G401.6 (cell line): ENCODE measurements at regions not wholly inside any gene's neighbourhood (a gene's known extent, or its start where the extent isn't known, plus 50 kb on each side); places are given as distances from the start of the nearest gene placed in this dataset.

Experiments used
- FAIRE-seq: peaks from 2 replicates; lab custom pipeline; 2012; peaks lifted over from hg19 to GRCh38; lab: Jason Lieb, UNC

DNA sequence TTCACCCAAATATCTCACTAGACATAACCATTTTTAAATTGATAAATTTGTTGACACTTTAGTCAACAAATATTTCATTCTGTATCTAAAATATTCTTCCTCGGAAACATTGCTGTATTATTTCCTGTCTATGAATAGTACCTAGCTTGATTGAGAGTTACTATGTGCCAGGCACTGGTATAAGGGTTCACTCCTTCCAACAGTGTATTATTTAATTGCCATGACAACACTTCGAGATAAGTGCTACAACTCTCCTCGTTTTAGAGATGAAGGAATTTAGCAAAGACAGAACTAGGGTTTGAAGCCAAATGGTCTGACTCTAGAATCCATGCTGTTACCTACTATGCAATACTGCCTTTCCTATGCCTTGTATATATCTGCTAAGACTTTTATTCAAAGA is 287.2 kb downstream of the YTHDC2 start:
- FAIRE-seq: no peak

DNA sequence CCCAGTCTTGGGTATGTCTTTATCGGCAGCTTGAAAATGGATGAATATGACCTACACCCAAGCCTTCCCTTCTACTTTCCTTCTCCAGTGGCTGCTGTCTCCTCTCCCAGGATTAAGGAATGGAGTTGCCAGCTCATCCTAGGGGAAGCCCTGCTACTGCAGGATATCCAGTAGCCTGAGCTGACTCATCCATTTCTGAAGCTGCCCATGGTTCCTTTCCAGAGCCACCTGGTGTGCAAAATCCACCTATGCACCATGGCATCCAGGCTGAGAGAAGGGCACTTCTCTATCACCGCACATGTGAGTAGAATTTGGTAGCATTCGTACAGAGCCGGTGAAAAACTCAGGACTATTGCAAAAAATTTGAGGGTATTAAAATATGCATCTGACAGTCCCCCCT is 290.8 kb downstream of the YTHDC2 start:
- FAIRE-seq: no peak

DNA sequence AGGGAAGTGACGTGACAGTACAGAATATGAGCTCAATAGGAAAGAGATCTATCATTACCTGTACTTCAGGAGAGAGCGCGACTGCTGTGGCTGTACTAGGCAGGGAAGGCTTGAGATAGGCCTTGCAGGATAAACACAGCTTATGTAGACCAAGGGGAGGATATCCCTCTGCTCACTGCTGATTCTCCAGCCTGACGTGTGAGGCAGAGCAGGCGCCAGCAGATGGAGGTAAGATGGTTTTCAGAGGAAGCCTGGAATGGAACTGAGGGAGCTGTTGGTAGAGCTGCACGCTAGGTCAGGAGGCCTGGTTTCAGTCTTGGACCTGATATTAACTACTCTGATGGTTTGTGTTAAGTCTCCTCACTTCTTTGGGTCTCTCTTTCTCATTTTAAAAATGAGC is 291.4 kb downstream of the YTHDC2 start:
- no peak for FAIRE-seq

DNA sequence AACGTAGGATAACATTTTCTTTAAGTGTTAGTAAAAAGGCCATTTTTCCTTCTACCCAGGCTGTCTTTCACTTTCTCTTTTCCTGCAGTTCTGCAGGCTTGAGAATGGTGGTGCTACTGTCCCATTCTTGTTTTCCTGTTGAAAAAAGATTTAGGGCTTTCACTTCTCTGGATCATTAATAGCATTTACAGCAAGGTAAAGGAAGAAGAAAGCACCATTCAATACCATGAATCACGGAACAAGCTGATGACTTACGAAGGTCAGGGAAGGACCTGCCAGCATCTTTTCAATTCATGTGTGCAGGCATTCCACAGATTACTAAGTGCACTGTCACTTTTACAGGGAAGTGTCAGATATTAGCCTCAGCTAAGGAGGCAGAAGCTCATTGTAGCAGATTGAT is 292.8 kb downstream of the YTHDC2 start:
- no peak for FAIRE-seq

DNA sequence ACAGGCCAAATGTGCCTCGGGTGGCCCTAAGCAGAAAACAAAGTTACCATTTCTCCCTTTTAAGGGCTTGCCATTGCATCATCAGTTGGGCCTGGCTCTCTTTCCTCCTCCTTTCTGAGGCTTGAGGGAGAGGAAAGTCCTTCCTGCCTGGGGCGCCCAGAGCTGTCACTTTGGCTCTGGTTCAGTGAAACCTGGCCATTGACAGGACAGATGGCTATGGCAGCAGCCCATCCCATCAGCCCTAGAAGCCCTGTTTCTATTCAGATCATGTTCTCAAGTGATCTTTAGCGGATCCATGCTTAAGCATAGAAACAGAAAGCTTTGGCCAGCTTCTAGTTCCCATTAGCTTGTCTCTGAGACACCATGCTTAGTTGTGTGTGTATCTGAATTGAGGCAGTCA is 293.4 kb downstream of the YTHDC2 start:
- no peak for FAIRE-seq

DNA sequence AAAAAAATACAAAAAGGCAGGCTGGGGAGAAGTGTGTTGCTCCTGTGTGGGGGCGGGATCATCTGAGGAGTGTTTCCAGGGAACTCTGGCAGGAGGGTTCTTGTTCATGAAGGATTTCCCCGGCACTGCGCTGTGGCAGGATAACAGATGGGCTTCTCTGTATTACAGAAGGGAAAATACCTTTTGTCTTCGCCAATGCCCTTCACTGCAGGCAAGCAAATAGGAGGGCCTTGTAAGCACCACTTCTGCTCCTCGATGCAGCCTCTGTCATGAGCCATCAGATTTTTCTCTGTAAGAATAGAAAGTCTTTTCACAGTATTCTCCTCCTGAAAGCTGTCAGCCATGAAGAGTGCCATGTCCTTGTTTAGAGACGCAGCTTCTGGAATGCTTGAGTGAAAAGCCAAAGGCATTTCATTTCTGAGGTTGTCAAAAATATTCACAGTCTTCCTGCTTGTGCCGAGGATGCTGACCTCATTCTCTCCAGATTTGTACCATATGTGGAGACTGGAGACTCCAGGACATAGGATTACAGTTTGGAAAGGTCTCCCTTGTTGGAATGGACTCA is 294.0 kb downstream of the YTHDC2 start:
- FAIRE-seq: no peak

DNA sequence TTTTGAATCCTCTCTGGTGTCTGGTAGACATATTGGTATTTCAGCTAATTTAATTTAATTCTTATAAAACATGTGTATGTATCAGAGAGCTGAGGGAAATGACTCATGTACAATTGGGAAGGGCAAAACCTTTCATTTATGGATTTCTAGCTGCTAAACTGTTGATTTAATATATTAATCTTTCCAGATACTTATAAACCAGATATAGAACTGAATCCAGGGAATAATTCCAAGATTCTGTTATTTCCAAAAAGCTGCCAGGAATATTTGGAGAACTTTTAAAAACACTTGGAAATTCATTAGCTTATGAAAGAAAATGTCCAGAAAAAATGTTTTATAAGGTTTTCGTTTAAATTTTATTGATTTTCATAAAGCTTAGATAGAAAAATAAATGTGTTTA is 295.5 kb downstream of the YTHDC2 start:
- FAIRE-seq: no peak

DNA sequence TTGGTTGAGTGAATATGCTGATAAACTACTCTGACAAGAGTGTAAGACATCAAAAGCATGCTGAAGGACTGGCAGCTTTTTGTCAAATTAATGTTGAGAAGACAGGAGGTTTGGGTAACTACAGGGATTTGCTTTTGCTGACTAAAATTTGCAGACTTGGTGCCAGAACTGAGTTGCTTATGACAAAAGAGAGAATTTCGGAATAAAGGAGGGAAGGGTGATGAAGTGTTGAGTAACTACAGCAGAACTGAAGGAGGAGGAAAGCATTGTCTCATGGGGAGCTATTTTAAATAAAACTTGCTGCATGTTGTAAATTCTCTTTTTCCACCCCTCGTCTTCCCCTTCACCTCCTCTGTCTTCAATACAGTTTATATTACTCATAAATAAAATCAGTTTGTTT is 296.1 kb downstream of the YTHDC2 start:
- FAIRE-seq: no peak

DNA sequence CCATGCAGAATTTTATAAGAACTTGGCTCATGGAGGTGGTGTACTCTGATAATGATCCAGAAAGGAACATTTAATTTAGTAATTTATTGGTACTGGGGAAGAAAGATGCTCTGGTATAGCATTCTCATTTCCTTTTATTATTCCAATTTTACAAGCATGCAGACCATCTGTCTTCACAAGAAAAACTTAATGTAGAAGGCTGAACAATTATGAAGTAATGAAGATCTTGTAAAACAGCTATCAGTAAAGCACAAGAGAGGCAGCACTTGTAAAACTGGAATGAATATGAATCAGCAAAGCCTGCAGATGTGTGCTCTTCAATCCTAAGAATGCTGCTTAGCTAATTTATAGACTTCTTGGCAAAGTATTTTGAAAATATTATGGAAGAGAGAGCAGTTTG is 300.0 kb downstream of the YTHDC2 start:
- FAIRE-seq: no peak

DNA sequence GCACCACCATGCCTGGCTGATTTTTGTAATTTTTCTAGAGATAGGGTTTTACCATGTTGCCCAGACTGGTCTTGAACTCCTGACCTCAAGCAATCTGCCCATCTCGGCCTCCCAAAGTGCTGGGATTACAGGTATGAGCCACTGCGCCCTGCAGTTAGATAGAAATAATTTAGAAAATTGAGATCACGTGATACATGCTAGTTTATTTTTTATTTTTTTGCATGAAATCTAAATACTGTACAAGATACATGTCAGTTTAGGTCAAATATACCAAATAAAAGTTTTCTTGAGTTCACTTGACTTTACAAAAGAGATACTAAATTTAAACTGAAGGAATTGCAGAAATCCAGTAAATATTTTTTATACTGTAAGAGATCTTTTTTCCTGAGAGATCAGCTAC is 304.2 kb downstream of the YTHDC2 start:
- FAIRE-seq: no peak

DNA sequence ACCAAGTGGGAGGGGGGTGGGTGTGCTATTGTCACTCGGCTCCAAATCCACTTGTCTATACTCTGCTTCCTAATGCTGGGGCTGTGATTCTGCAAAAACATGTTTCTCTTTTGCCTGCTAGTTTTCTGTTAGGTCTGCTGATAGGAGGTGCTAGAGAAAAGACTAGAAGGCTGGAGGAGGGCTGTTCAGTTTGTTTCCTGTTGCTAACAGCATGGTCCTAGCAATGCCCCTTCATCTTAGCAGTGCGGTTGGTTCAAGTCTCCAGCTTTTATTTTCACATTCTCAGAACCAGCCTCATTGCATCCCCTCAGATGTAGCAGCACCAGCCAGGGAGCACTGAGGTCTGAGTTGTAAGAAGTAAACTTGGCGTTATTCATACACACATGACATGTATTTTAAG is 310.2 kb downstream of the YTHDC2 start:
- no peak for FAIRE-seq

DNA sequence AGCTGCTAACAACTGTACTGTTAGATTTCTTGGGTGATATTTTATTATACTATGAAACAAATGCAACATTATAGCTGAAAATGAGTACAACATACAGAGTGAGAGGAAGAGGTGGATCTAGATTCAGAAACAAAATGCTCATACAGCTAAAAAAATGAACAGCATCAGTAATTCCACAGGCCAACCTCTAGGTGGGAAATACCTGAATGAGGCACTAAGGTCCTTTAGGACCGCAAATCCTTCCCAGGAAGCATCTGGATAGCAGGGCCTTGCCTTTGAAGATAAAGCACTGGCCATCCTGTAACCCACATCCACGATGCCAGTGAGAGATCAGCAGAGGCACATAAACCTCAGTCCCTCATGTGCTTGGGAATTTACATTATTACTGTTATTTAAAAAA is 310.8 kb downstream of the YTHDC2 start:
- no peak for FAIRE-seq

DNA sequence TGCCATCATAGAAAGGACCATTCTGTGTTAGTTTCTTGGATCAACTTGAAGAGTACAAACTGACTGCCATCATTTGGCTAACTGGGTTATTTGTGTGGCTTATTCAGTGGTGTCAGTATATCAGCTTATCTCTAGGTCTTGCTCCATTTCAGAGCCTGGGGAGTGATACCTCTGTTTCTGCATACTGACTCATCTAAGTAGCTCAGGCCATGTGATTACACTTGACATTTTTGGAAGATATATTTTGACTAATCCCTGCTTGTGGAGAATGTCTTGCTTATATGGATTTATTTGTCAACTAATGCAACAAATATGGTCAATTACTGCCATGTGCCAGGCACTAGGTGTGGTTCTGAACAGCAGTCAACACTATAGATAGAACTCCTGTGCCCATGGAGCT is 311.7 kb downstream of the YTHDC2 start:
- FAIRE-seq: no peak

DNA sequence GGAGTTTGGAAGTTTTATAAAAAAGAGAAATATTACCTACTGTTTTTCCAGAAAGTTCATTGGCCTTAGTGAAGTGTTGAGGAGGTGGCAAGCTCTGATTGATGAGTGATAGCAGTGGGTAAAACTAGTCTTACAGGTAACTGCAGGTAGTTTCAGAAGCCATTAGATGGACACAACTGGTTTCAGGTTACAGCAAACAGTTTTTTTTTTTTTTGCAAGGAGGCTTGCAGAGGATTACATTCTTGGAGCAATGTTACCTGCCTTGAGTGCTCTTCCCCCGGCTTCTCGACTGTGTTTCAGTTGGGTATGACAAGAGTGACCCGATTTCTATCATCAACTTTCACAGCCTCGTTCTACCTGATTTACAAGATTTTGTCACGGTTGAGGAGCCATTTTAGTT is 333.4 kb downstream of the YTHDC2 start:
- no peak for FAIRE-seq

DNA sequence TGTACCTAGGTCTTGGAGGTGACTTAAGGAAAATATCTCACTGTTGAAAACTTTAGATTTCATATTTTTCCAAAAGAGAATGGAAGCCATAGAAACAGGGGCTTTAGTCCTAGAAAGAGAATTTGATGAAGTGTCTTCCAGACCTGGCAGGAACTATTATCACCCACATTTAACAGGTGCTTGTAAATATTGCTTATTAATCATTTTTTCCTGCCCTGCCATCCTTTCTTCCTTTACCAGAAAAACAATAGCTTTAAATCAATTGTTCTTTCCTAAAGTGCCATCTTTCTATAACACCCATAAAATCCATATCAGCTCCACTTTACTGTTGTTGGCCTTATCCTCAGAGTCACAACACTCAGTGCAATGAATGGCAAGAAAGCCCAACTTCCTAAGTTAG is 350.9 kb downstream of the YTHDC2 start:
- FAIRE-seq: no peak

DNA sequence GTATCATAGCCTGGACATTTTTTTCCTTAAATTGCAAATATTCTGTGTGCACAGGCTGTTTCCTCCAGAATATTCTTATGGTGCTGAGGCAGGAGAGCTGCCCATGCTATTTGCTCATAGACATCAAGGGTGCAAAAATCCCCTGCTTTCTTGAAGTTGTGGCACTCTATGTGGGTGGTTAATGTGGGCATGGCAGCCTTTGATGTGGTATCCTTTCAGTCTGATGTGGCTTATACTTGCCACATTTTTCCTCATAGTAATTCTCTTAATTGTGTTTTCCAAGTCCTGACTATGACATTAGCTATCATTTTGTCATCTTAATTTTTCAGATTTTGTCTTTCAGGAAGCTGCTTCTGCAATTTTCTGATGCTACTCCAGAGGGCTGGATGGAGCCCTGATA is 353.3 kb downstream of the YTHDC2 start:
- FAIRE-seq: no peak

DNA sequence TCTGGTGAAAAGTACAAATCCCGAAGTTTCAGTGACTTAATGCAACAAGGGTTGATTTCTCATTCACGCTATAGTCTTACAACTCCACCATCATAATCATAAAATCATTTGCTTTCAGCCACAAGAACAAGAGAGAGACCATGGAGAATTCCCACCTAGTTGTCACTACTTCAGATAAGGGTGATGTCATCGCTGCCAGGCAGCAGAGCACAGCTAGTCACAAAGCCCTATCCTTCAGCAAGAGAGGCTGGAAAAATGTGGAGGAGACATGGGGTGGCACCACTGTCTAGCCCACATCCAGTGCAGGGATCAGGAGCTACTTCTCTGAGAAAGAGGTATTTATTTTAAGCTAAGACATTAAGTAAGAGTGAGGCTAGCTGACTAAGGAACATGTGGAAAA is 356.1 kb downstream of the YTHDC2 start:
- FAIRE-seq: no peak

DNA sequence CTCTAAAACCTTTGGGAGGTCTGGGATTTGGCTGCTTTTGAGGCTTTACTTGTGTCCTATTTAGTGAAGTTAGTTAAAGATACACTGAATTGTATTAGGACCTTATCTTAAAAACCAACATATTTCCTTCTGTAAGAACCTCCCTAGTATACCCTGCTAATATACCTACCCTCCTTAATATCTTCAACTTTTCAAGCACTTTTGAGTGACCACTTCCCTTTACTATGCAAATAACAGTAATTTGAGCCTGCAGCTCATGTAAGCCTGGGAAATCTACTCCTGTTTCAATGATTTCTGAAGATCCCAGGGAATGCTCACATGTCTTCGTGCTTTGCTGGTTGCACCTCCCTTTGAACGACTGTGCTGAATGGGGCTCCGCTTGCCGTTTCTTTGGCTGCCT is 358.5 kb downstream of the YTHDC2 start:
- FAIRE-seq: no peak

DNA sequence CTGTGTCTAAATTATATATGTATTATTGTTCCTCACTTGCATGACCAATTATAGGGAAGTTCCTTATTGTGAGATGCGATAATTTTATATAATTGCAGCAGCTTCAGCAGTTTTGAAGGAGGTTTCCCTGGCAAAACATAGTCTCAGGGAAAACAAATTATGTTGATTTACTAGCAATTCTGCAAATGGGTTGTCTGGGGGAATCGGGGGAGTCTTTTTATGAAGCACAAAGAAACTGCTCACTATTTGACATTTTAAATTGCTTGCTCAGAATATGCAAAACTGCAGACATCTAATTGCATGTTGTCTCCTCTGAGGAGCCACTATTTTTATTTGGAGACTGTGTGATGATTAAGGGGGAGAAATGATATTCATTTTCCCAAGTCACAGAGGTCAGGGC is 361.6 kb downstream of the YTHDC2 start:
- FAIRE-seq: no peak

DNA sequence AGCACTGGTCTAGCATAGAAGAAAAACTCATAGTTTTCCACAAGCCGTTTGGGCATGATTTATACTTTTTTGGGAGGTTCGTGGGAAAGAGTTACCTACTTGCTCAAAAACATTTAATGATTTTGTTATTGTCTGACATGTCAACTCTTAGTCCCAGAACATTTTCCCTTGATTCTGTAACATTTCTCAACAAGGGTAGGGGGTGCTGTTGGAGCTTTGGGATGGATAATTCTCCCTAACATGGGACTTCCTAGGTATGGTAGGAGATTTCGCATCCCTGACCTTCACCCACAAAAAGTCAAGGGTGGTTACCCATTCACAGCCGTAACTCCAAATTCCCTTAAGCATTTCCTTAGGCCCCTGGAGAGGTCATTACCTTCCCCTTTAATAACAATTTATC is 378.0 kb downstream of the YTHDC2 start:
- FAIRE-seq: no peak

DNA sequence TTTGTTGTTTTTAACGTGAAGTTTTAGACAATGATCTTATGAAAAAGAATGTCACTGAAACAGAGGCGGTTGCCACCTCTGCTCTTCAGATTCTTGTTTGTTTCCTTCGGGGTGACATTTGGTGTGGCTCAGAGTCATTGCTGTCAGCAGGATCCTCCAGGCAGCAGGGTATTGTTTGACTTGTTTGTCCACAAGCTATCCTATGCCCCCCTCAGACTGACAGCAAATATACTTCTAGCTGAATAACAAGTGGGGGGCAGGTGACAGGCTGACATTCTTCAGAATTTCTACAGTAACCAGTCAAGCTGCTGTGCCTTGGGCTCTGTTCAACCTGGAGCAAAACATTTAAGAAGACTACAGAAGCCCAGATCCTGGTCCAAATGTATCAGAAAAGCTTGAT is 383.3 kb downstream of the YTHDC2 start:
- FAIRE-seq: no peak

DNA sequence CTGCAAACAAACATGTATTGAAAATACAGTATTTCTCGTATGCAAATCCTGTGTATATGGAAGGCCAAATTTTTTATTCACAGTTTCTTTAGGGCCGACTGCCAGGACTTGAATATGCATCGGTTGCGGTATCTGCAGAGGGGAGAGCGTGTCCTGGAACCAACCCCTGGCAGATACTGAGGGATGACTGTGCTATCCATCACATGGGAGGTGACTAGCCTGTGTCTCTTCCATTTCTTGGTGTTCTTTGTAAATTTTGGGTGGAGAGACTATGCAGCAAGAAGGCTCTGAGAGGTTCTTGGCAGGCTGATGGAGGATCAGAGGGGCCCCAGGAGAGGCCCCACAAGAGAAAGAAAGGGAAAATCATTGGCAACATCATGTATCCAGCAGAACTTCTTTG is 384.3 kb downstream of the YTHDC2 start:
- no peak for FAIRE-seq

DNA sequence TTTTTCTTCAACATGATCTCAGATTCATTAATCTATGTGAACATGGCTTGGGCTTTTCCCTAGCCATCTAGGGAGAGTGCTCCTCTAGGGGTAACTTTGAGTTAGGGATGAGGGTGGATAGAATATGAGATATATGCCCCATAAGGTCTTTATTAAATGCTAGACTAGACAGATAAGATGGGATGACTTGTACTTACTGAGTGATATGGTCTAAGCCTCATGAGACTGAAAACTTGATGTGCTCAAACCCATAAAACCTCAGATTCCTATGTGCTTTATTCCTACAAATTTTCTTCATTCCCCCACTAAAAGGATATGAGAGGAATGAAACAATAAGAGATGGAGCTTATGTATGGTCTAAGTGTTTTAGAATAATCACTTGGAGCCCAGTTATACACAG is 386.6 kb downstream of the YTHDC2 start:
- no peak for FAIRE-seq

DNA sequence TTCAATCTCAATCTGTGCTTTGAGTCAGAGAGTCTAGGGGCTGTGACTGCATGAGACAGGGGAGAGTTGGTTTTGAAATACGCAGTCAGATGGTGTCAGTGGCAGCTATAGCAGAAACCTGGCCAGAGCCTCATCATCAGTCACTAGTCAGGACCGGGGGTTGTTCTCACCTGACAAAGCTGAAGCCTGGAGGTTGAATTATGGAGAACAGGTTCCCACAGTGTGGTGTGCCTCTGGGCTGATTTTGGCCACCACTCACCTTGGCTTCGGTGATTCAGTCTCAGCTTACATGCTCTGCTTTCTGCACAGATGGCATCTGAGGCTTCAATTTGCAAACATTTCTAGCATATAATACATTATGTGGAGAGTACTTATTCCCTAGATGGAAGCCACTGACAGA is 387.3 kb downstream of the YTHDC2 start:
- FAIRE-seq: no peak

DNA sequence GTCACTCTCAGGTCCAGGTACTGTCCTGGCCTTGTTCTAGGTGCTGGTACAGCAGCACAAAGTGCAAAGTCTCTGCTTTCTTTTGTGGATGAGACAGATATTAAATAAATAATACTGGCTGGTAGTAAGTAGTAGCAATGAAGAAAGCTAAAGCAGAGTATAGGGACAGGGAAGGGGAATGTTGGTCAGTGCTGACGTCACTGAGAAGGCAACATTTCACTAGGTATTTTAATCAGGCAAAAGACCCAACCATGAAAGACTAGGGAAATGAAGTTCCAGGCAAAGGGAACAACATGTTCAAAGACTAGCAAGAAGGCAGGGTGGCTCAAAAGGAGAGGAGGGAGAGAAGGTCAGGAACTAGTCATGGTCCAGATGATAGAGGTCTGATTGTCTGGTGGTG is 388.2 kb downstream of the YTHDC2 start:
- no peak for FAIRE-seq
